Globus pallidus (tissue), 1 donor: ENCODE measurements at regions not wholly inside any gene's neighbourhood (a gene's known extent, or its start where the extent isn't known, plus 50 kb on each side); places are given as distances from the start of the nearest gene placed in this dataset.
"Not testable (repeated sequence)": the region's sequence is repeated elsewhere in the genome, so short reads cannot be mapped to it uniquely, and the experiment has no call there.

Experiments used
- DNase-seq: peaks from one replicate; pipeline ENCODE4 v3.0.0-alpha.2; 2015; ENCODE audit warnings: low spot score

DNA sequence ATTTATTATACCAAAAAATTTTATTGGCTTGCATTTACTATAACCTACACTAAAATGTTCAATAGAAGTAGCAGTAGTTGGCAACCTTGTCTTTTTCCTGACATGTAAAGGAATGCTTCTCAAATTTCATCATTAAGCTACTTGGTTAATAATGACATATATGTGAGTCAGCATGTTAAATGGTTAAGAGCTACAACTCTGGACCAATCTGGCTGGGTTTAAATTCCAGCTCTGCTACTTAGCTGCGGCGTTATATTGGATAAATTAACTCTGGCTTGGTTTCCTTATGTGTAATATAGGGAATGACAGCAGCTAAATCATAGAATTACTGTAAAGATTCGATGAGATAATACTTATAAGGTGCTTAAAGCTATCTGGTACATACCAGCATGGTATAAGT lies 53.7 kb upstream of the OTOGL start:
- no peak for DNase-seq

DNA sequence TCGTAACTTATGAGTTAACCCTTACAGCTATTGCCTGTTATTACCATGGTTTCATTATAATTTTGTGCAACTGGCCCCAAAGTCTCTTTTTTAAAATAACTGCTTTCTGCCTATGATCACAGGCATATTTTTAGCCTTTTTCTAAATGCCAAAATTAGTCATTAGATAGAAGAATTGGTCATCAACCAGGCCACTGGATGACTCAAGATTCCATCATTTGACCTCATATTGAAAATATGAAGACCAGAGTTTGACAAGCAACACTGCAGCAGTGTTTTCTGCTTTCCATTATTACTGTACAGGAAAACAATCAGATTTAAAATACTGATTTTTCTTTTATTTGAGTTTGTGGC lies 54.7 kb upstream of the OTOGL start:
- no peak for DNase-seq

DNA sequence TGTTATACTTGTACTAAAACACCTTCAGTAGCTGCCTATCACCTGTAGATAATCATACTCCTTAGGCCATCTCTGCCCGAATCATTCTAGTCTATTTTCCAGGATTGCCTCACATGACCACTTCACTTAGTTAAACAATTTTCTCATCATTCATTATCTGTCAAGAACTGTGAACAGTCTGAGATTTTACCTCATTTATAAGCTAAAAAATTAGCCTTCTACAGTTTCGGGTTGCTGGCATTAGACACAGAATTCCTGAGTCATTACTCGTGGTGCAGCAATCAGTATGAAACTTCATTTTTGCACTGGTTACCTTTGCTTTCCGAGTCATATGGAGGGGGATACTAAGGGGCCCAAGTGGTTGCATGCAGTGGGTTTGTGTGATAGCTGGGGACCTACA lies 57.6 kb upstream of the OTOGL start:
- DNase-seq, result no peak

GRCh38 chr12:80041071-80041470 lies 58.3 kb upstream of the OTOGL start:
- no peak for DNase-seq

GRCh38 chr12:80040075-80040738 lies 59.1 kb upstream of the OTOGL start:
- peak; percentile 18 for DNase-seq

GRCh38 chr12:80038062-80038560 lies 61.2 kb upstream of the OTOGL start:
- no peak for DNase-seq

- no peak for DNase-seq
These were observed 65.9 kb upstream of the OTOGL start for GRCh38 chr12:80033448-80033847.

DNA sequence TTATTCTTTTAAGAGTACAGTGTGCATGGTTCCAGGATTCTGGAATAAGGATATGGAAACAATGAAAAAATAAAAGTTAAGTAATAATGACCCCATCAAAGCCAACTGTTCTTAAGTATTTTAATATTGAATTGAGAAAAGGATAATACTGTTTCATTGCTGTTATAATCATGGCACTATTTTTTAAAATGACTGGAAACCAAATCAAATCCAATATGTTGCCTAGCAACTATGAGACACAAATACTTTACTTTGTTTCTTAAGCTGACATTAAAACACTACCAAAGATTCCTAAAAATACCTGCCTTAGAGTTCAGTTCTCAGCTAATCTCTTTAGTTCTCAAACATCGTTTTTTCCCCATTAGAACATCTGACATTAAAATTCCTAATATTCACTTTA lies 66.4 kb upstream of the OTOGL start:
- no peak for DNase-seq

DNA sequence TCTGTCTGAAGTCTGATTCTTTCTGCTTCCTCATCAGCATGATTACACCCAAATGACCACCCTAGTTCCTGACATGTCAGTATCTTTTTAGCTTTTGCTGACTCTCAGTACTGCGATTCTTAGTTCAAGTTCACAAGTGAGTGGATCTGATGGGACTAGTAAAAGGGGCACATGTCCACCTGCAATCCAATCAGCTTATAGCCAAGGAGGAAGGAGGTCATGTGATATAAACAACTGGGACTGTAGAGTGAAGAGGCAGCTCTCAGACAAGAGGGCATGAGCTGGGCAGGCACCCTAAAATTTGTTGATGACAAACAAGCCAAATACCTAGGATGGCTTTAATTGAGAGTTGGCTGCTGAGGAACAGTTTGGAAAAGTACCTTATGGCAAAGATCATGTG lies 68.1 kb upstream of the OTOGL start:
- DNase-seq, result no peak

DNA sequence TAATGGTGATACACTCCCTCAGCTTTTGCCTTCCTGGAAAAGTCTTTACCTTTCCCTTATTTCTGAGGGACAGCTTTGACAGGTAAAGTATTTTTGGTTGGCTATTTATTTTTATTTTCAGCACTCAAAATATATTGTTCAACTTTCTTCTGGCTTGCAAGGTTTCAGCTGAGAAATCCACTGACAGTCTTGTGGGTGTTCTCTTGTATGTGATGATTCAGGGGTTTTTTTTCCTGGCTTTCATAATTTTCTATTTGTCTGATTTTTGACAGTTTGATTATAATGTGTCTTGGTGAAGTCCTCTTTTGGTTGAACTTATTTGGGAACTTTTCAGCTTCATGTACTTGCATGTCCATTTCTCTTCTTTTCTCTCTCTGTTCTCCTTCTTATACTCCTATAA lies 73.7 kb upstream of the OTOGL start:
- no peak for DNase-seq

DNA sequence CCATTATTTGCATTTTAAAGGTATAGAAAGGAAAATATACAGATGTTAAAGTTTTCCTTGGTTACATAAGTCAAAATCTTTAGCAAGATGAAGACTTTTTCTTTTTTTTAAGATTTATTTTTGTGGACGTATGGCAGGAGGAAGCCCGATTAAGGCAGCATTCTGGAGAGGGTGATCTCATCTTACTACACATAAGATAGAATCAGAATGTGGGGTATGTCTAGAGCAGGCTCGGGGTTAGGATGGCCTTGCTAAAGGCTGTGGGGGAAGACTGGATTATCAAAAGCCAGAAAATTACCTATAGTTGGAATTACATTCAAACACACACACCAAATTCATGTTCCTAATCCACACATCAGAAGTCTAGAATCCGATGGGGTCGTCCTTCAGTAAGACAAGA lies 79.6 kb upstream of the OTOGL start:
- DNase-seq, result no peak

DNA sequence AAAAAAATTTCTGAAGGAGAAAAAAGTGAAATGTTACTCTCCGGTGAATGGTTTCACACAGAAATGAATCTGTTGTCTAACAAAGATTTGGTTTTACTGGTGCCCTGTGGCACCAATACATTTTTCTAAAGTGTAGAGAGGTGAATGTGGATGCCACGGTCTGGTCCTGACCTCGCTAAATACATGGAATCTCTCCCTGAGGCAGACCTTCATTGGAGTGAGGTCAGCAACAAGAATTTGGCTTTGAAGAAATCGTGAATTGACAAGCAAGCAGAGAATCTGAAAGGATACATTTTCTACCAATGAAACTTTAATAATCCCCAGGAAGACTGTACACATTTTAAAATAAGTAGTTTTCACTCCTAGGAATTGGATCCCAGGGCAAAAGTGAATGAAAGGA lies 81.2 kb upstream of the OTOGL start:
- DNase-seq, result no peak

DNA sequence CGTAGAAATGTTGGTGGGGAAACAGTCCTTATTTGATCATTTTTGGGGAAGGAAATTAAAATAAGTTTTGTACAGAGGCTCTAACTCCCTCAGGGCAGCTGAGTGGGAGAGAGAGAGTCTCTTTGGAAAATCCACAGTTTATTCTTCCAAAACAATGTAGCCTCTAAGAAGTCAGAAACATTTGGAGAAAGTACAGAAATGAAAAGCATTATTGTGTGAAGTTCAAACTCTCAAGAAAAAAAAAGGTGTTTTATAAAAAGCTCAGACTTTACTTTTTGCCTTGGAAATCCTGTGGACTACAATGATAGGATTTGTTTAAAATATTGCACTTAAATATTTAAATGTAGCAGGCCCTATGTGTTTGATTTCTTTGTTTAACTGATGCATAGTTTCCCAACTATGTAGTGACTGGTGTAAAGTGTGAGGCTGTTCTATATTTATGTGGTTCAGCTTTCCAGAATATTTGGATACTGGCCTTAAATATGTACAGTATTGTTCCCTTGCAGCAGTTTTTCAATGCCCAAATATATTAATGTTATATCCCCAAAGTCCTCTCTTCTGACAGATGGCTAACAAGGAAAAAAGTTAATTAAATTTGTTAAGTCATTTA lies 82.0 kb upstream of the OTOGL start:
- DNase-seq, result no peak

DNA sequence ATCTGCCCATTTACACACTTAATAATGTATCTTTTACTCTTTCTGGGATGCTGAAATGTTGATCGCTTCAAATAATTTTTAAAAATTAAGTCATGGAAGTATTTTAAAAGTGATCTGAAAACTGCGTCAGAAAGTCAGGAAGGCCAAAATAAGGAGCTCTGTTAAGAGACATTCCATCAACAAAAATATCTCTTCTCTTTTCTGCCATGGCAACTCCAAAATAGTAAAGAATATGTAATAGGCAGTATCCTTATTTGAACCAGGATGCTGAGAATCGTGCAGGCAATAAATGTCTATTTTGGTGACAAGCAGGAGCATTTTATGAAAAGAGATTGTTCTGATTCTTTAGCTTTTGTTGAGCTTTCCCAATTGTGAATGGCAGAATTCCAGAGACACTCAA lies 81.8 kb upstream of the PPP1R12A start:
- no peak for DNase-seq

DNA sequence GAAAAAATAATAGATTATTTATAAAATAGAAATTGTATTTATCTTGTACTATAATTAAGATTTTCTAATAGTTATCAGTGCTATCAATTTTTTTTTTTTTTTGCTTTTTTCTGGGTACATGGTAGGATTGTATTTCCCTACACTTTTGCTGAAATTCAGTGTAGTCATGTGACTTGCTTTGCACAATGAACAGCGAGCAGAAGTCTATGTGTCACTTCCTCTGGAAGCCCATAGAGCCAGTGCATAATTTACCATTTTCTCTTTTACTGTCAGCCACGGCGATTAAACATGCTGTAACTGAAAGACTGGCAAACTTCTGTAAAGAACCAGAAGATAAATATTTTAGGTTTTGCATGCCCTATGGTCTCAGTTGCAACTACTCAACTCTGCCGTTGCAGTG lies 80.8 kb upstream of the PPP1R12A start:
- DNase-seq, result no peak

DNA sequence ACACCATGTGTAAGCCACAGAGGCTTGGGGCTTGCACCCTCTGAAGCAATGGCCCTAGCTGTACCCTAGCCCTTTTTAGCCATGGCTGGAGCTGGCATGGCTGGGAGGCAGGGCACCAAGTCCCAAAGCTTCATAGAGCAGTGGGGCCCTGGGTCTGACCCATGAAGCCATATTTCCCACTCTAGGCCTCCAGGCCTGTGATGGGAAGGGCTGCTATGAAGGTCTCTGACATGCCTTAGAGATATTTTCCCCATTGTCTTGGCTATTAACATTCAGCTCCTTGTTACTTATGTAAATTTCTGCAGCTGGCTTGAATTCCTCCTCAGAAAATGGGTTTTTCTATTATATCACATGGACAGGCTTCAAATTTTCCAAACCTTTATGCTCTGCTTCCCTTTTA lies 68.8 kb upstream of the PPP1R12A start:
- not testable (repeated sequence) for DNase-seq

- no peak for DNase-seq
These were observed 66.7 kb upstream of the PPP1R12A start for GRCh38 chr12:80001562-80001961.

GRCh38 chr12:80000831-80001230 lies 65.9 kb upstream of the PPP1R12A start:
- DNase-seq, result no peak

DNA sequence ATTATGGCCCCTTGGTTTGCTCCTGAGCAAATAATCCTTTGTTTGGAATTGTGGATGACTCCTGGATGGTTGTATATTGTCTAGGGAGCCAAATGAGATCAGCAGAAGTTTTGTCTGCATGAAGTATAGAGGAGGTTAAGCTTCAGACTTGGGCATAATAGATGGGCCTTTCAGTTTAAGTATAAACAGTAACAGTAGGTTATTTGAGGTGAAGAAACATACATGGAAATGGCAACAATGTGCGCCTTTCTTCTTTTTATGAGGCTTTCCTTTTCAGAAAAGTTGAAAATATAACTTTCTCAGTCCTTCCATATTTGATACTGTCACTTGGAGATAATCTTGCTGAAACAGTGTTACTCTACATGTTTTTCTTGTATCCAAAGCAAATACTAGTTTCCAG lies 63.7 kb upstream of the PPP1R12A start:
- no peak for DNase-seq

- DNase-seq, result no peak
These were observed 62.3 kb upstream of the PPP1R12A start for GRCh38 chr12:79997096-79997791.

DNA sequence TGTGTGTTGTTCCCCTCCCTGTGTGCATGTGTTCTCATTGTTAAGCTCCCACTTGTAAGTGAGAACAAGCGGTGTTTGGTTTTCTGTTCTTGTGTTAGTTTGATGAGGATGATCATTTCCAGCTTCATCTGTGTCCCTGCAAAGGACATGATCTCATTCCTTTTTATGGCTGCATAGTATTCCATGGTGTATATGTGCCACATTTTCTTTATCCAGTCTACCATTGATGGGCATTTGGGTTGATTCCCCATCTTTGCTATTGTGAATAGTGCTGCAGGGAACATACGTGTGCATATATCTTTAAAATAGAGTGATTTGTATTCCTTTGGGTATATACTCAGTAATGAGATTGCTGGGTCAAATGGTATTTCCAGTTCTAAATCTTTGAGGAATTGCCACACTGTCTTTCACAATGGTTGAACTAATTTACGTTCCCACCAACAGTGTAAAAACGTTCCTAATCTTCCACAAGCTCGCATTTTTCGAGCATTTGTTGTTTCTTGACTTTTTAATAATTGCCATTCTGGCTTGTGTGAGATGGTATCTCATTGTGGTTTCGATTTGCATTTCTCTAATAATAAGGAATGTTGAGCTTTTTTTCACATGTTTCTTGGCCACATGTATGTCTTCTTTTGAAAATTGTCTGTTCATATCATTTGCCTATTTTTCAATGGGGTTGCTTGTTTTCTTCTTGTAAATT lies 60.6 kb upstream of the PPP1R12A start:
- DNase-seq, result not testable (repeated sequence)

- DNase-seq, result no peak
These were observed 58.4 kb upstream of the PPP1R12A start for GRCh38 chr12:79993106-79993862.
